Activated CD8-positive, alpha-beta T cell treated with anti-CD3 and anti-CD28 coated beads for 36 hours (primary cell): ENCODE measurements at regions not wholly inside any gene's neighbourhood (a gene's known extent, or its start where the extent isn't known, plus 50 kb on each side); places are given as distances from the start of the nearest gene placed in this dataset.

Source experiments
- ATAC-seq: fragments of 200-7000 bp; cut with Tn5 transposase; one replicate; pipeline ENCODE4 v1.10.0; 2021; ENCODE audit warnings: mild to moderate bottlenecking, moderate library complexity
- CTCF ChIA-PET: fragments of 350-600 bp; sonication (Branson Sonifier 250); formaldehyde crosslinking; loops from one replicate; lab custom pipeline; 2021; ENCODE audit warnings: antibody characterized with exemption; lab: Charles Lee
- POLR2A ChIA-PET: fragments of 350-600 bp; sonication (Branson Sonifier 250); formaldehyde crosslinking; loops from one replicate; lab custom pipeline; 2021; ENCODE audit warnings: antibody characterized with exemption; lab: Charles Lee
- DNase-seq: peaks from one replicate; pipeline ENCODE4 v3.0.0-alpha.2; 2020
- H3K27ac Mint-ChIP-seq: one replicate; pipeline ENCODE4 v1.8.0; 2021; ENCODE audit warnings: mild to moderate bottlenecking, mixed read lengths
- H3K27me3 Mint-ChIP-seq: one replicate; pipeline ENCODE4 v1.8.0; 2021; ENCODE audit warnings: mixed read lengths
- H3K36me3 Mint-ChIP-seq: one replicate; pipeline ENCODE4 v1.8.0; 2021; ENCODE audit warnings: low read depth, mixed read lengths
- H3K4me1 Mint-ChIP-seq: one replicate; pipeline ENCODE4 v1.8.0; 2021; ENCODE audit warnings: low read depth, mixed read lengths
- H3K4me3 Mint-ChIP-seq: one replicate; pipeline ENCODE4 v1.8.0; 2021; ENCODE audit warnings: mild to moderate bottlenecking, moderate library complexity, mixed read lengths
- H3K9me3 Mint-ChIP-seq: one replicate; pipeline ENCODE4 v1.8.0; 2021; ENCODE audit warnings: mixed read lengths
- CTCF ChIP-seq: fragments of 200-600 bp; IDR thresholded peaks from one replicate; pipeline ENCODE4 v1.8.0; 2022; ENCODE audit warnings: antibody characterized with exemption, mild to moderate bottlenecking
- intact Hi-C: fragments of 100-400 bp; cut with micrococcal nuclease; formaldehyde crosslinking; loops from one replicate; pipeline ENCODE4 v1.10.0; 2022

DNA sequence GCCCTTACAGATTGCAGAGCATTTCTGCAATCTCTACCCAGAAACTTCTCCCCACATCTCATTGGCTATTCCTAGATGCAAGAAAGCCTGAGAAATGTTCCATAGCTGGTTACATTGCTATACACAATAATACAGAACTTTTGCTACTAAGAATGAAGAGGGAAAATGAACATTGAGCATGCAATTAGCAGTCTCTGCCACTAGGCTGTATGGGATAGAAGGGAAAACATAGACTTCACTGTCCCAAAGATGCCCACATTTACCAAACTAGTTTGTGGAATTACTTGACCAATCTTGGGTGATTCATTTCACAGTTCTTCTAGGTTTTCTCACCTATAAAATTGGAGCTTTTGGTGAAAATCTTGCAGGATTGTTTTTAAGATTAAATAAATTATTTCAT is 265.7 kb upstream of the NT5C1B start:
- Mint-ChIP-seq H3K27me3 (no peaks in the 10 kb centered on the region), H3K9me3 (no peaks in the 10 kb centered on the region), H3K27ac (no peak overlapping the region), H3K36me3 (no peaks in the 10 kb centered on the region), H3K4me1 (no peaks in the 10 kb centered on the region), H3K4me3 (no peak overlapping the region)
- no peak for DNase-seq
- no peak for TF ChIP-seq CTCF
- CTCF ChIA-PET: interaction anchor here (0.9 to 2.6 kb wide), 2 partner anchors 9 to 20 kb away, joined by 3 to 7 read pairs; no protein-coding TSS in a partner anchor
- POLR2A ChIA-PET: no interaction called here
- intact Hi-C loops: no loop called here
- no peak for ATAC-seq

DNA sequence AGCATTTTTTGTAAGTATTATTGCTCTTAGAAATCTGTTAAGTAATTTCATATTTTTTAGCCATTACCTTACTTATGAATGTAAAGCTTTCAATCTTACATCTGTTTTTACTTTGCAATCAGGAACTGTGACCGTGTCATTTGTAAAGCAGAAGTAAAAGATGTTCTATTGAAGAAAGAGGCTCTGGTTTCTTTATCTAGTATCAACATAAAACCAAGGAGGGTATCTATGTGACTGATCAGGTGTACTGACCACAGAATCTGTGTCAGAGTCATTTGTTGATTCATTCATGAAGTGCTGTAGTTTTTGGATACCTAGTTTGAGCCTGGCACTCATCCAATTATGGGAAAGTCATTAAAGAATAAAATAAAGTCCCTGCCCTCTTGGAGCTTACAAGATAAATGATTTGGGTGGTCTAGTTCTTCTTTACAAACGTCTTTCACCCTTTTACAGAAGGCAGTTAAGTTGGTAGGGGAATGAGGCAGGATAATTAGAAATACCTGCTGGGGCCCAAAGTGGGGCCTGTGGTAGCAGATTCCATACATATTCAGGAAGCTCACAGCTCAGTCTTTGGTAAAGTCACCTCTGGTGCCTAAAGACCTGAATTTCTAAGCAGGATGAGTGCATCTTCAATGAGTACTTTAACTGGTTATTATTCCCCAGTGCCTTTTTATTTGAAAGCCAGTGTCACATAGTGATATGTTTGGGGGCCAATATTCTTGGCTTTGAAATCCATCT is 260.6 kb upstream of the NT5C1B start:
- H3K36me3 Mint-ChIP-seq: no peaks in the 10 kb centered on the region
- CTCF ChIA-PET: no interaction called here
- ATAC-seq: peak; percentile 47

DNA sequence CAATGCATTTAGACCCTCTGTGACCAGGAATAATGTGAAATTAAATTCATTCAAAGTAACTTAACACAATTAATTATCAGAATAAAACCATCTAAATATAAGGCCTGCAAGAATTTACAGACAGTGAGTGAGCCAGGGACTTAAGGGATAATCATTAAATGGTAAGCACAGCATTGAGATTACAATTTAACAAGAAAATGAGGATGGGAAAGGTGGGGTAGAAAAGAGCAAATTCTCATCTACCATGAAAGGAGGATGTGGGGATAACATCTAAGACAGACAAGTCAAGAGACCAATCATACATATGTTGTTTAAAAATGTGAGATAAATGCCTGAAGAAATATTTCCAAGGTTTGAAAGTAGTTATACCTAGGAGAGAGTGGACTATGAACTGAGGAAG is 259.3 kb upstream of the NT5C1B start:
- no peak overlapping the region for H3K27ac Mint-ChIP-seq
- H3K4me3 Mint-ChIP-seq: no peak overlapping the region
- TF ChIP-seq CTCF: no peak
- intact Hi-C loops: no loop called here
- no peak for DNase-seq
- H3K4me1 Mint-ChIP-seq: no peaks in the 10 kb centered on the region
- no peaks in the 10 kb centered on the region for H3K27me3 Mint-ChIP-seq
- no peaks in the 10 kb centered on the region for H3K36me3 Mint-ChIP-seq
- no peaks in the 10 kb centered on the region for H3K9me3 Mint-ChIP-seq
- CTCF ChIA-PET: no interaction called here
- no peak for ATAC-seq
- POLR2A ChIA-PET: no interaction called here

More for the DNA sequence above, 260.6 kb upstream of the NT5C1B start:
- H3K4me3 Mint-ChIP-seq: no peak overlapping the region
- no peak overlapping the region for H3K27ac Mint-ChIP-seq
- no peak for TF ChIP-seq CTCF
- no peaks in the 10 kb centered on the region for H3K27me3 Mint-ChIP-seq
- intact Hi-C loops: no loop called here
- H3K4me1 Mint-ChIP-seq: no peaks in the 10 kb centered on the region
- H3K9me3 Mint-ChIP-seq: no peaks in the 10 kb centered on the region
- POLR2A ChIA-PET: interaction anchor here (1.0 kb wide), 1 partner anchor 12 kb away, joined by 4 read pairs; no protein-coding TSS in a partner anchor
- DNase-seq: no peak

GRCh38 chr2:18845854-18846445 is 256.6 kb upstream of the NT5C1B start:
- ChIA-PET POLR2A (interaction anchor here (0.6 kb wide), 1 partner anchor 54 kb away, joined by 3 read pairs; no protein-coding TSS in a partner anchor), CTCF (interaction anchor here (1.1 kb wide), 1 partner anchor 10 kb away, joined by 3 read pairs; no protein-coding TSS in a partner anchor)
- ATAC-seq: no peak
- no peaks in the 10 kb centered on the region for H3K36me3 Mint-ChIP-seq
- H3K4me3 Mint-ChIP-seq: no peak overlapping the region
- H3K27me3 Mint-ChIP-seq: no peaks in the 10 kb centered on the region
- TF ChIP-seq CTCF: no peak
- H3K9me3 Mint-ChIP-seq: no peaks in the 10 kb centered on the region
- intact Hi-C loops: no loop called here
- no peak for DNase-seq
- no peaks in the 10 kb centered on the region for H3K4me1 Mint-ChIP-seq
- no peak overlapping the region for H3K27ac Mint-ChIP-seq

DNA sequence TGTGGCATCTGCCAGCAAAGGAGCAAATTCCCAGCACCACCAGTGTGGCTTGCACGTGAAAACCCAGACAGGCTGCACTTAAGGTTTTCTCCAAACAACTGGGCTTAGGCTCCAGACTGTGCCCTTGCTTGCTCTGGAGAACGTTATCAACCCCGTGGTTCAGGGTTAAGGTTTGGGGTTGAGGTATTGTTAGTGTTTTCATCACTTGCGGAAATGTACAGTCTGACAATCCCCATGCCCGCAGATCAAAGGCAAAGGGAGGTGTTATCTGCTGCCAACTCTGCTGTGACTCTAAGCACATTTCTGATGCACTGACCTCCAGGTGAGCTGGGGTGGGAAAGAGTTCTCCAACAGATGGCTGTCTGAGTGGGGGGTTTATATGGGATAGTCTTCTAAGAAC is 253.5 kb upstream of the NT5C1B start:
- CTCF ChIA-PET: no interaction called here
- Mint-ChIP-seq H3K4me3 (no peak overlapping the region), H3K9me3 (no peaks in the 10 kb centered on the region), H3K27me3 (no peaks in the 10 kb centered on the region), H3K36me3 (no peaks in the 10 kb centered on the region), H3K27ac (no peak overlapping the region), H3K4me1 (no peaks in the 10 kb centered on the region)
- no peak for TF ChIP-seq CTCF
- intact Hi-C loops: no loop called here
- DNase-seq (no peak), ATAC-seq (no peak)
- POLR2A ChIA-PET: no interaction called here
